GM19463 (cell line): ENCODE measurements at regions not wholly inside any gene's neighbourhood (a gene's known extent, or its start where the extent isn't known, plus 50 kb on each side); places are given as distances from the start of the nearest gene placed in this dataset.

Source experiments
- ATAC-seq: cut with Tn5 transposase; IDR thresholded peaks from one replicate; pipeline ENCODE4 v1.9.1; 2021; ENCODE audit warnings: mild to moderate bottlenecking, moderate library complexity; ENCODE audit not compliant: unreplicated experiment

DNA sequence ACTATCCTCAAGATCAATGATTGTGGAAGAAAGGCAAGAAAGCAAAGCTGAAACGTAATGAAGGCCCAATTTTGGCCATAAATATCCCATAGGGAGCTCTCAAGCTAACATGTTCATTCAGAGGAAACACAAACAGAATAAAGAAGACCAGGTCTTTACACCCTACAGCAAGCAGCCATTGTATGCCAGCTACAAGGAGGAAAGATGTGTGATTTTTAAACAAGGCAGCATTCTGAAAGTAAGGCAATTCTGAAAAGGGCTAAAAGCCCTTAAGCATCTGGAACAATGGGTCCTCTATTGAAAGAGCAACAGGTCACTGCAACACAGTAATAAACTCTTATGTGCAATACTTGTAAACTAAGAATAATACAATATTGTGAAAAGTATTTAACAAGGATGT lies 1002.4 kb downstream of the SLITRK1 start:
- no peak for ATAC-seq

DNA sequence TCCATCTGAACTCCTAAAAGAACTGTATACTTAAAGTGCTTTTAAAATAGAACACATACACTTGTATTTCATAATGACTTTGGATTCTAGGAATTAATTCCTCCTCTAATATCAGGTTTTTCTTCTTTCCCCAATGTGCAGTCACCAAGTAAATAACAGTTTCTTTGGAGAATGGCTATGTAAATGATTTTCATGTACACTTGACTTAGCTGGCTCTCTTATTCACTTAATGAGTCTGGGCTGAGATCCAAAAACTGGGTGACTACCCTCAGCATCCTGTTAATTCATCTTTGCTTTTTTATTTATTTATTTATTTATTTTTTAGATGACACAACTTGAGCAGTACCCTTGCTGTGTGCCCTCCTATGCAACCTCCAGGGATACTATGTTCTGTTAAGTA lies 1003.7 kb downstream of the SLITRK1 start:
- ATAC-seq, result no peak

DNA sequence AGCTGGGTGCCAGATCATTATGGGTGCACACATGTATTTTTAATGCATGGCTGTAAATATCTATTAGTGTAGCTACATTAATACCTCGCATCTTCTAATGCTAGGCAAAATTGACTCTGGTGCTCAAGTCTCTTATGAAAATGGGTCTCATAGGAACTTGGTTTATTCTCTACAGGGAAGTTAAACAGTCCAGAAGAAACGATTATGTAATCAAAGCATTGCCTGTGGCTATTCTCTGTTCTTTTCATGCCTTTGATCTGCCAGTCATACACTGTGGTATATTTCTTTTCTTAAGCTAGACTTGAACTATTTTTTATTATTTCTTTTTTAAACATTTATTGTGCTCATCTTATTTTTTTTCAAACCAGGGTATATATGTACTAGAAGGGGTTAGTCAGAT lies 1015.0 kb downstream of the SLITRK1 start:
- no peak for ATAC-seq

DNA sequence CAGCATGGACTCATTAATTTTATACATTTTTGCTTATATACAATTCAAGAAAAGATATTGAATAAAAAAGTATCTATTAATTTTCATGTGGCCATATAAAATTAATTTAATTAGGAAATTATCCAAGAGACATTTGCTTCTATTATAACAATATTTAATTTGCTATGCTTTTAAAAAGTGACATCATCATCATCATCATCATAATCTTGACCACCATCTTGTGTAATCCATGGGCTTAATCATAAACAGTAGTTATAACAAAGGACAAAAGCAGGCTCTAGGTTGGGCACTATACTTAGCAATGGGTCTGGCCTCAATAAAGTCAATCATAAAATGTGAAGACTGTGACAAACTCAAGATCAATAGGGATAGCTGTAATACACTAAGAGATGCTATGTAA lies 1031.6 kb downstream of the SLITRK1 start:
- no peak for ATAC-seq

DNA sequence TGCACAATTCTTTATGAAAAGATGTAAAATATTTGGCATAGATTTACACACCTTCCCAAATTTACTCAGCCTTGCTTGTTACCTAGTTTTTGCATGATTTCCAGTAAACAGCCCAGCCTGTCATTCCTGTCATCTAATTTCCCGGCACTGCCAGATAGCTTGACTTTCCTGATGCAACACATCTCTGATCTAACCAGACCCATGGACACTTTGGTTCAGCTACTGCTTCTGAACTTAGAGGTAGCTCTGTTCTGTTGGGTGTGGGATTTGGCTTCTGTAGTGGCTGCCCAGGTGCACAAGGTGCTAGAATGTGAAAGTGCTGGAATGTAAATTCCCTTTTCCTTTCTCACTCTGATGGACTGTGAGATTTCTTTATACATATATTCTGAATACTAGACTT lies 1033.5 kb downstream of the SLITRK1 start:
- ATAC-seq, result no peak

DNA sequence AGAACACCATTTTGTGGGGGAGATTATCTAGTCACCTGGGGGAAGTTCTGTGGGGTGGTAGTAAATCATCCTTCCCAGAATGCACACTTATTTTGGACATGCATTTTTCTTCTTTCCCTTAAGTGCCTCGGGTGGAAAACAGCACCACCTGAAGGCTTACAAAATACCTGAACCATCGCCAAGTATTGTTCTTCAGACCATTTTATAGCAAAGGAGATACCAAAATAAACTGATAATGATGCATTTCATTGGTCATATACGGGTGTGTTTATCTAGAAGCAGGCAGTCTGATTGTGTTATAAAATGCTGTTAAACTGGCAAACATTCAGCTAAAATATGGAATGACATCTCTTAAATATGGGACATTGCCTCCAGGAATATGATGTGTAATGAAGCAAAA lies 1034.7 kb downstream of the SLITRK1 start:
- no peak for ATAC-seq

DNA sequence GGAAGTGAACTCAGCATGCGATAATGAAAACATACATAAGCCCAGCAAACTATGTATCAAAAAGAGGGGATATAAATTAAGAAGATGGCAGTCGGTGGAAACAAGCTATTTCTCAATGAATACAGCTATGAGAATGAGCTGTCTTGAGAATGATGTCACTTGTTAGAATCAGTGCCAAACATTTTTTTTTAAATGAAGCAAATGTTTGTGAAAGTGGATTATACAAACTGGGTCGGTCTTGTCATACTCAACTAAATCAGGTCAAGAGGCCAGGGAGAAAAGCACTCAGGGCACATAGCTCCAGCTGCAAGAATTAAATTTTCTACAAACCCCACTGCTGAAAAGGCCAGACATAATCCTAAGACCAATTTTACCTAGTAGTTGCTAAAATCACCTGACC lies 1048.4 kb downstream of the SLITRK1 start:
- ATAC-seq, result no peak

DNA sequence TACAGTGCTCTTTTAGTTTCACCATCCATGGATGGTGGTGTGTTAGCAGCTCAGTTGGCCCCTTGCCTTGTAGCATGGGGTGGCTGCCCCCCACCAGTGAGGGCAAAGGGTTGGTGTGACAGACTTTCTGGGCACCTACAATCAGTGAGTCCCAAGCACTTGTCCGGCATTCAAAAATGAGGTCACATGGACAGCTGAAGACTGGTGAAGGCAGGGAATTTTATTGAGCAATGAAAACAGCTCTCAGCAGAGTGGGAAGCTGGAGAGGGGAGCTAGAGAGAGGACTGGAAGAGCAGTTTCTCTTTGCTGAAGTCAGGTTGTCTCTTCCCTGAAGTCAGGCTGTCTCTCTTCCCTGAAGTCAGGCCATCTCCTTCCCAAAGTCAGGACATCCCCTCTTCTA lies 1053.2 kb downstream of the SLITRK1 start:
- no peak for ATAC-seq

DNA sequence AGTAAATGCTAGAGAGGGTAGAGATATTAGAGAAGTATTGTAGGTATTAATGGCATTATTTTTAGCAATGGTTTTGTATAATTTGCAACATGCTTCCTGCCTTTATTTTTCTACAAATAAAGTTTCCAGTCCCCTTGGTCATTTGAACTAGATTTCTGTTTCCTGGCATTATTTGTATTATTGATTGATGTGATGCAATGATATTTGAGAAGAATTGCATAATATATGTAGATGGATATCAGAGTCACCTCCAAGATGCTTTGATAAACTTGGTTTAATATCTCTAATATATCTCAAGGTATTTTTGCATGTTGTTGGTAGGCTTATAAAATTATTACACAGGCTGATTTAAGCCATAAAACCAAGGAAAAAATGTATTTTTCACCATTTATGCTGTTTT lies 1054.5 kb downstream of the SLITRK1 start:
- no peak for ATAC-seq

DNA sequence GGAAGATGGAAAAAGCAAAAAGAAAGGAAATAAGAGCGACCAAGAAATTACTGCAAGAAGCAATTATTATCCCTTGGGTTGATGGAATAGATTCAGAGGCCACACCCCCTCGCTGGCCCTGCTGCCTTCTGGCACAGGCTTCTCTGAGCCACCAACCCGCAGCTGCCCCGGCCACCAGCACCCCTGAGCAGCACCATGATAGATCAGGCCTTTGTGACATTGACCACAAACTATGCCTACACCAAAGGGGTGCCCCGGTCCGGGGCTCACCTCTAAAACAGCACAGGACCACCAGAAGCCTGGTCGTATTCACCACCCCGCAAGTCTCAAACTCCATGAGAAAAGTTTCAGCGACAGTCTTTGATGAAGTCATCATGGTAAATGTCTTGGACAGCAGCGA lies 1059.3 kb downstream of the SLITRK1 start:
- no peak for ATAC-seq

DNA sequence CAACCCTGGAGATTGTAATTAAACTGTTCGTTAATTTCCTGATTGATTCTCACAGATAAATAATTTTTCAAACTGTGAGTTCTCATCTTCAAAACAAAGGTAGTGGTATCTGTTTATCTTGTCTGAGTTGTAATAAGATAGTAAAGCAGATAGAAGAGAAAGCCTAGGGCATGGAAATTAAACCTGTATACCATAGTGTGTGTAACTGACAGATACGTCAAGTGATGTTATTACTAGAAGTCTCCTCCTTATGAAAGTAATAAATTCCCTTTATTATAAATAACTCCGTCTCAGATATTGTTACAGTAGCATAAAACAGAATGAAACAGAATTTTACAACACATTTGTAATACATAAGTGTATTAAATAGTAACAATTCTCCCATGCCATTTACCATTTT lies 1065.1 kb downstream of the SLITRK1 start:
- ATAC-seq, result no peak

DNA sequence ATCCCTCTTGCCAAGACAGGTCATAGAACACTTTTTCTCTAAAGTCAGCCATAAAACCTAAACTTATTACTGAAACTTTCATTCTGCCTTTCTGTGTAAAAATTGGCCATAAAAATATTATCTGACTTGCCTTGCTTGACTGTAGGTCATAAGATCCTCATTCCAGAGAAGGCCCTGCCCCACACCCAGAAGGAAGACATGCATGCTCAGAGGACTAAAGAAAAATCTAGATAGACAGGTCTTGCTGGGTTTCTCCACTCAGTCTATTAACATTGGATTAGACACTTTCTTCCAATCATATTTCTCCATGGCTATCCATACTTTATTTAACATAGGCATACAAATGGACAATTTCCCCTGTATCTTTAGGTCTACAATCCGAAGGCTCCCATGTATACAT lies 1066.5 kb downstream of the SLITRK1 start:
- ATAC-seq, result no peak

DNA sequence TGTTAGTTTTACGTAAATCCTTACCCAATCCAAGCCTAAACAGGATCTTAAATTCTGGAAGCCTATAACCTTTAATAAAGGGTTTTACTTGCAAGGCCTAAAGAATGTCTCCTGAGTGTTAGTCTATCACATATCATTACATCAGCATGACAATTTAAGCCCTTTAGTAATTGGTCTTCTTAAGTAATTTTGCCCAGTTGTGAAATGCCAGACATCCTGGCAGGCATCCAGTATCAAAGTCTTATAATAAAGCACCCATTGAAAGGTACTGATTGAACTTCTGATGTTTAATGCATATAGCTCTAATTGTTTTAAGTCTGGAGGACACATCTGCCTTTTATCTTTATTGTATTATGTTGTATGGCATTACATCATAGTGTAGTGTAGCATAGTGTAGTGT lies 1078.9 kb downstream of the SLITRK1 start:
- no peak for ATAC-seq

DNA sequence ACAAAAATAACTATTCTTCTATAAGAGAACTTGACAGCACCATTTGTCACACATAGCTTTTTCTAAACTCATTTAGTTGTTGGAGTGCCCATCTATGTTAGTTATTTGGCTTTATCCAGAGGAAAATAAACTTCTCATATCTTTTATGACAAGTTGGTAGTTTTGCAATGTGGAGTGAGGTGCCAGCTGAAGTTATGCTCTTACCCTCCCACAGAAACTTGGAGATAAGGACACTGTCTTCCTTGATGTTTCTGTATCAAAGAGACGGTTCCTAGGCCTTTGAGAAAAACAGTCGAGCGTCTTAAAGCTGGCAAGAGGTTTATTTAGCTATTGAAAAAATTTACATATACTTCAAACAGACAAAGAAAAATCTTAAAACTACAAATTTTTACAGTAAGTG lies 1079.7 kb downstream of the SLITRK1 start:
- no peak for ATAC-seq

DNA sequence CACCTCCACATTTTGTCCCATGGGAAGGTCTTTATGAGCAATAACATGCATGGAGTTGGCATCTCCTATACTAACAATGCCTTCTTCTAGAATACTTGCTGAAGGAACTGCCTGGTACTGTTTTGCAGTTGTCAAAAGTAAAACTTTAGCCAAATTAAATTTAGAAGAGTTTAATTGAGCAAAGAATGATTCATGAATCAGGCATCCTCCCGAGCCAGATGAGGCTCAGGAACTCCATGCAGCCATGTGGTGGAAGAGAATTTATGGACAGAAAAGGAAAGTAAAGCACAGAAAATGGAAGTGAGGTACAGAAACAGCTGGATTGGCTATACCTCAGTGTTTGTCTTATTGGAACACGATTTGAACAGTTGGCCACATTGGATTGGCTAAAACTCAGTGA lies 1081.9 kb downstream of the SLITRK1 start:
- no peak for ATAC-seq

DNA sequence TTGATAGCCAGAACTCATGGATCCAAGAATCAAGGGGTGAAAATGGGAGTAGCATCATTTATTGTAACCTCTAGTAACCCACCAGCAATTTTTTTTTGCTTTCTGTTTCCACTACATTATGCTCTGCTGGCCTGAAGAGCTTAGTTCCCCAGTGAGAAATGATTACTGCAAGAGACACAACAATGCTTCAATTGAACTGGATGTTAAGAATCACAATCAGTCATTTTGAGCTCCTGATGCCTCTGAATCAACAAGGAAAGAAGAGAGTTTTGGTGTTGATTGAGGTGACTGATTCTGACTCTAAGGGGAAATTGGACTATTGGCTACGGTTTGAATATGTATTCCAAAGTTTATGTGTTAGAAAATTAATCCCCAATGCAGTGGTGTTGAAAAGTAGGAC lies 1084.4 kb downstream of the SLITRK1 start:
- ATAC-seq, result no peak

DNA sequence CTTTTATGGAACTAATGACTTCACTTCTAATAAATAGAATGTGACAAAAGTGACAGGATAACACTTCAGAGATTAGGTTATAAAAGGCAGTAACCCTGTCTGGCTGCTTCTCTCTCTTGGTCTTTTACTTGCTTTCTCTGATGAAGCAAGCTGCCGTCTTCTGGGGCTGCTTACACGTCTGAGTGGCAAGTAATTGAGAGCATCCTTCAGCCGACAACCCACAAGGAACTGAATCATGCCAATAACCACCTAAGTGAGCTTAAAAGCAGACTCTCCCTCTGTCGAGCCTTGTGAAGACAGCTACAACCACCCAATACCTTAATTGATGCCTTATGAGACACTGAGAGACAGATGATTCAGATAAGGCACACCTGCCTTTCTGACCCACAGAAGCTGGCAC lies 1091.2 kb downstream of the SLITRK1 start:
- no peak for ATAC-seq

DNA sequence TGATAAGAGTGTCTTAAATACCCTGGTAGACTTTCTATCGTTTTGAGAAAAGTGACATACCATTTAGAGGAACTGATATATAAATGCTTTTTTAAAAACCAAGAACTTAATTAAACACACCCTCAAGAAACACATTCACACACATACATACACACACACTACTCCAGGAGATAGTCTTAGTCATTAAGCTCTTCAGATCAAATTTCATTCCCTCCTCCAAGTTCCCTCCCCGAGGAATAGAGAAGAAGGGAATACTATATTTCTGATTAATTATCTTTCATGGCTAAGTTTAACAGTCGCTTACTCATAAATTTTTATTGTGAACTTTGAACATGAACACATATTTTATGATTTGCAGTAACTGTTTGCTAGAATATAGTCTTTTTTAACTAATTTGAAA lies 1109.5 kb downstream of the SLITRK1 start:
- no peak for ATAC-seq

DNA sequence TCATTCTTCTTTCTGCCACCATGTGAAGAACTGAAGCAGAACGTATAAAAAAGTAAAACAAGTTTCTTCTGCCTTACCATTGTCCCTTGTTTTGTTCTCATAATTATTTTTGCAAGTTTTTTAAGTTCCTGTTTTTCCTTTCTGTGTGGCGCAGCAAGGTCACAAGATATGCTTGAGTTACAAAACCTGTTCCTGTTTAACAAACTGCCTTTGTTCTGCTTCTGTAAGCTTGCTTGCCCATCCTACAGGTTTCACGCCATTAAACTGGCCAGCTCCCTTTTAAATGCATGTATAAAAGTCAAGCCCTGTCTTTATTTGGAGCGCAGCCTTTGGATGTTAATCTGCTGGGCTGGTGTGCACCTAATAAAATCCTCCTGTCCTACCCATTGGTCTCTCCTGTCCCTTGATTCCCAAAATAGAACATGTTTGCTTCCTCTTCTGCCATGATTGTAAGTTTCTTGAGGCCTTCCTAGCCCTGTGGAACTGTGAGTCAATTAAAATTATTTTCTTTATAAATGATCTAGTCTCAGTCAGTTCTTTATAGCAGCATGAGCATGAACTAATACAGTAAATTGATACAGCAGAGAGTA lies 1115.4 kb downstream of the SLITRK1 start:
- ATAC-seq, result no peak

DNA sequence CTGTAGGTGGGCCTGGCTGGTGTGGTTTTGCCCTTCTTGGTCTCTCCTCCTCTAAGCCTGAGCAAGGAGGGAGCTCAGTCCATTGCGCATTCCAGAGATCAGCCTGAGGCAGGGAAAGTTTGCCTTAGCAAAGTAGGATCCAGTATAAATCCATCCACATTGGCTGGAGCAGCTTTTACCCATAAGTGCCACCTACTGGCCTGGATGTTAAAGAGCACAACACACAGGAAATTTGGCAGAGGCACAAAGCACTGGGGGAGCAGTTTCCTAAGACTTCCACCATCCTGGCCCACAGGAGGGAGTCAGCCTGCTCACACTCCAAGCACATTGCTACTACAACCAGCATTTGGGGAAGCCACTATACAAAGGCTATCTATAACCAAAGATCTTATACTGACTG lies 1124.2 kb downstream of the SLITRK1 start:
- ATAC-seq, result no peak

DNA sequence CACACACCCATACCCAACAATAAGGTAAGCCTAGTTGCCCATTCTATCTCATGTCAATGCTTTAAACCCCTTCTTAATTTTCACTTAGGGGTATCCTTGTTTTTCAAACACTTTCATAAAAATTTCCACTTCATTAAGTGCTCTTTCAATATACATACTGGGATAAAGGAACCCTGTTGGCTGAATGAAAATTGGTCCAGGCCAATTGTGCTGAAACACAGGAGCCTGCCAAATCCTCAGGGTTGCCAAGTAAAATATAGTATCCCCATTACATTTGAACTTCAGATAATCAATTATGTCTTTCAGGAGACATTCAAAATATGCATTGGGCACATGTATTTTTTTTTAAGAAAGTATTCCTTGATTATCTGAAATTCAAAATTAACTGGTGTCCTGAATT lies 1131.1 kb downstream of the SLITRK1 start:
- no peak for ATAC-seq

DNA sequence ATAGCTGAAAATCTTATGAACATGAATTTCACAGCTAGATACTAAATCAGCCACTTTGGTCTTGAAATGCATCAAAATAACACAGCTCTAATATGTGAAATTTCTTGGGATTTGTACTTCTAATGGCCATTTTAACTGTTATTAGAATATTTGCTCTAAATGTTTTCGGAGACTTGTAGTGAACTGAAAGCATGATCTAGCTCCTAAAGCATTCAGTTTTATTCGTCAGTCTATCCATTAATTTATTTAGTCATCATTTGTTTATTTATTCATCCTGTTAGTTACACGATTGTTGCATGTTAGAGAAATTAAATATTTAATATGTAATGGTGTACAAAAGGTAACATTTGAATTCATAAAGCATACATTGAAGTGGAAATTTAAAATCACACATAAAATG lies 1132.7 kb downstream of the SLITRK1 start:
- ATAC-seq, result no peak

DNA sequence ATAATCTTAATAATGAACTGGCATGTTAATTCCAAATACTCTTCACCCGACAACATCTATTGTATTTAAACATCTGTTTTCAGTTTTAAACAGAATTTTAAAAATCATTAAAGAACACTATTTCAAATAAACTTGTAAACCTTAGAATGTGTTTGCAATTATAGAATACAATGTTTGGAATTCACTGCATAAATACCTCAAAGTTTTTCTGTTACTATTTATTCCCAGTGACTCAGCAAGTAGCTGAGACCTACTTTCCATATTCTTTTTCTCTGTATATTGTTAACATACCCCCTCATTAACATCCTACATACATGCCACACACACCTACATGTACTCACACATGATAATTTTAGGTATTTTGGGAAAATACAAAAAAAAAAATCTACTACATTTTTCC lies 1134.3 kb downstream of the SLITRK1 start:
- ATAC-seq, result no peak

DNA sequence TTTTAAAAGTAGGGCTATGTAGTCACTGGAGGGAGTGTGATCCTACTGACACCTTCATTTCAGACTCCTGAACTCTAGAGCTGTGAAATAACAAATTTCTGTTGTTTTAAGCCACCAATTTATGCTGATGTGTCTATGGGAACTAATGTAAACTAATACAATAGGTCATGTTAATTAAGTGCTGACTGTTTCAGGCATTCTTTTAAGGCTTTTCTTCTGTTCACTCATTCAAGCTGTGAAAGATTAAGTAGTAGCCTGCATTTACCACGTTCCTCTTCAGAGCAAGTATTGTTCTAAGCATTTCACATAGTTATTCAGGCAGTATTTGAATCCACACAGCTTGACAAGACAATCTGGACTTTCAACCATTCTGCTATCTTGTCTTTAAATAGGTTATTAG lies 1135.0 kb downstream of the SLITRK1 start:
- no peak for ATAC-seq
